ENCODE measurements at regions not wholly inside any gene's neighbourhood (a gene's known extent, or its start where the extent isn't known, plus 50 kb on each side); places are given as distances from the start of the nearest gene placed in this dataset.

- H2AFZ ChIP-seq (ENCODE audit: low read length) = no peak overlapping the region
- H3K9me3 ChIP-seq (ENCODE audit: control insufficient read depth, insufficient read depth, low read depth, low read length) = no peaks in the 10 kb centered on the region
- DNase-seq (ENCODE audit: low read depth in 2 of 2) = no peak
- no peak for TF ChIP-seq EZH2 (IDR thresholded peaks at IDR 0.05; ENCODE audit: low read length, missing control alignments)
- no peak for TF ChIP-seq CTCF (conservative IDR thresholded peaks at IDR 0.05 in 1 of 2, IDR thresholded peaks at IDR 0.05 in 1 of 2; ENCODE audit: low read depth in 1 of 2, low read length in 2 of 2)
- no peak overlapping the region for H3K4me3 ChIP-seq (replicated peaks in 1 of 4; ENCODE audit: control extremely low read depth in 1 of 4, insufficient read depth in 1 of 4, low read depth in 3 of 4, low read length in 4 of 4)
- H3K4me2 ChIP-seq (ENCODE audit: extremely low read depth, insufficient read depth, low read length) = no peak overlapping the region
- no peaks in the 10 kb centered on the region for H3K36me3 ChIP-seq (ENCODE audit: control insufficient read depth, insufficient read depth, low read length)
- H3K27me3 ChIP-seq (ENCODE audit: control insufficient read depth, insufficient read depth, low read length) = no peaks in the 10 kb centered on the region
- H3K27ac ChIP-seq (ENCODE audit: insufficient read depth, low read length) = no peak overlapping the region
- H3K4me1 ChIP-seq (ENCODE audit: control insufficient read depth, extremely low read depth, insufficient read depth, low read length) = no peaks in the 10 kb centered on the region
- no peaks in the 10 kb centered on the region for H3K79me2 ChIP-seq (ENCODE audit: control insufficient read depth, insufficient read depth, low read length)
- H4K20me1 ChIP-seq (ENCODE audit: control insufficient read depth, extremely low read depth, insufficient read depth, low read length) = no peaks in the 10 kb centered on the region
- H3K9ac ChIP-seq (ENCODE audit: insufficient read depth, low read length) = no peak overlapping the region
Observed at GRCh38 chr4:44100456-44100855, 348.2 kb downstream of the KCTD8 start.

- H3K9me3 ChIP-seq (ENCODE audit: control insufficient read depth, insufficient read depth, low read depth, low read length) = no peaks in the 10 kb centered on the region
- no peak overlapping the region for H3K27ac ChIP-seq (ENCODE audit: insufficient read depth, low read length)
- no peak overlapping the region for H3K4me2 ChIP-seq (ENCODE audit: extremely low read depth, insufficient read depth, low read length)
- peak; percentile 5 for DNase-seq (ENCODE audit: low read depth in 2 of 2)
- no peaks in the 10 kb centered on the region for H4K20me1 ChIP-seq (ENCODE audit: control insufficient read depth, extremely low read depth, insufficient read depth, low read length)
- H3K4me3 ChIP-seq (replicated peaks in 1 of 4; ENCODE audit: control extremely low read depth in 1 of 4, insufficient read depth in 1 of 4, low read depth in 3 of 4, low read length in 4 of 4) = no peak overlapping the region
- H3K27me3 ChIP-seq (ENCODE audit: control insufficient read depth, insufficient read depth, low read length) = no peaks in the 10 kb centered on the region
- no peaks in the 10 kb centered on the region for H3K79me2 ChIP-seq (ENCODE audit: control insufficient read depth, insufficient read depth, low read length)
- H3K36me3 ChIP-seq (ENCODE audit: control insufficient read depth, insufficient read depth, low read length) = no peaks in the 10 kb centered on the region
- no peak overlapping the region for H3K9ac ChIP-seq (ENCODE audit: insufficient read depth, low read length)
- H3K4me1 ChIP-seq (ENCODE audit: control insufficient read depth, extremely low read depth, insufficient read depth, low read length) = no peaks in the 10 kb centered on the region
- H2AFZ ChIP-seq (ENCODE audit: low read length) = no peak overlapping the region
- TF ChIP-seq CTCF (conservative IDR thresholded peaks at IDR 0.05 in 1 of 2, IDR thresholded peaks at IDR 0.05 in 1 of 2; ENCODE audit: low read depth in 1 of 2, low read length in 2 of 2) (no peak), EZH2 (IDR thresholded peaks at IDR 0.05; ENCODE audit: low read length, missing control alignments) (no peak)
Observed at GRCh38 chr4:44118971-44119680, 329.5 kb downstream of the KCTD8 start.

- Histone ChIP-seq H3K4me1 (ENCODE audit: control insufficient read depth, extremely low read depth, insufficient read depth, low read length) (no peaks in the 10 kb centered on the region), H2AFZ (ENCODE audit: low read length) (no peak overlapping the region), H3K4me3 (replicated peaks in 1 of 4; ENCODE audit: control extremely low read depth in 1 of 4, insufficient read depth in 1 of 4, low read depth in 3 of 4, low read length in 4 of 4) (no peak overlapping the region), H4K20me1 (ENCODE audit: control insufficient read depth, extremely low read depth, insufficient read depth, low read length) (no peaks in the 10 kb centered on the region), H3K9me3 (ENCODE audit: control insufficient read depth, insufficient read depth, low read depth, low read length) (no peaks in the 10 kb centered on the region), H3K9ac (ENCODE audit: insufficient read depth, low read length) (no peak overlapping the region), H3K4me2 (ENCODE audit: extremely low read depth, insufficient read depth, low read length) (no peak overlapping the region), H3K79me2 (ENCODE audit: control insufficient read depth, insufficient read depth, low read length) (no peaks in the 10 kb centered on the region), H3K36me3 (ENCODE audit: control insufficient read depth, insufficient read depth, low read length) (no peaks in the 10 kb centered on the region), H3K27me3 (ENCODE audit: control insufficient read depth, insufficient read depth, low read length) (no peaks in the 10 kb centered on the region), H3K27ac (ENCODE audit: insufficient read depth, low read length) (no peak overlapping the region)
- no peak for TF ChIP-seq EZH2 (IDR thresholded peaks at IDR 0.05; ENCODE audit: low read length, missing control alignments)
- TF ChIP-seq CTCF (conservative IDR thresholded peaks at IDR 0.05 in 1 of 2, IDR thresholded peaks at IDR 0.05 in 1 of 2; ENCODE audit: low read depth in 1 of 2, low read length in 2 of 2) = no peak
- no peak for DNase-seq (ENCODE audit: low read depth in 2 of 2)
Observed at GRCh38 chr4:44120646-44121045, 328.0 kb downstream of the KCTD8 start.
